RCC 7860 (cell line): ENCODE measurements at regions not wholly inside any gene's neighbourhood (a gene's known extent, or its start where the extent isn't known, plus 50 kb on each side); places are given as distances from the start of the nearest gene placed in this dataset.
A peak's percentile ranks its signal among the peaks of the same experiment; 100 is the strongest.

Experiments used
- DNase-seq: peaks from one replicate; pipeline ENCODE4 v3.0.0-alpha.2; 2015; ENCODE audit warnings: low spot score
- FAIRE-seq: peaks from 2 replicates; lab custom pipeline; 2012; peaks lifted over from hg19 to GRCh38; lab: Jason Lieb, UNC

GRCh38 chr21:14736162-14736561, 190.0 kb upstream of the SAMSN1 start:
- DNase-seq (no peak), FAIRE-seq (no peak)

- FAIRE-seq (no peak), DNase-seq (no peak)
Observed at GRCh38 chr21:14734833-14735232, 188.7 kb upstream of the SAMSN1 start.

- DNase-seq = no peak
- FAIRE-seq = no peak
Observed at GRCh38 chr21:14734191-14734590, 188.1 kb upstream of the SAMSN1 start.

GRCh38 chr21:14725219-14725618, 179.1 kb upstream of the SAMSN1 start:
- DNase-seq (no peak), FAIRE-seq (peak; percentile 61)

GRCh38 chr21:14722841-14723483, 176.8 kb upstream of the SAMSN1 start:
- no peak for DNase-seq
- FAIRE-seq = no peak

GRCh38 chr21:14720237-14720636, 174.1 kb upstream of the SAMSN1 start:
- DNase-seq (no peak), FAIRE-seq (no peak)

- DNase-seq = no peak
- no peak for FAIRE-seq
Observed at GRCh38 chr21:14718951-14719350, 172.8 kb upstream of the SAMSN1 start.

GRCh38 chr21:14716761-14717396, 170.8 kb upstream of the SAMSN1 start:
- FAIRE-seq (no peak), DNase-seq (no peak)

GRCh38 chr21:14713109-14713508, 167.0 kb upstream of the SAMSN1 start:
- no peak for FAIRE-seq

GRCh38 chr21:14712121-14712715, 166.1 kb upstream of the SAMSN1 start:
- no peak for FAIRE-seq
- no peak for DNase-seq

More at GRCh38 chr21:14713109-14713508, 167.0 kb upstream of the SAMSN1 start:
- DNase-seq = no peak

GRCh38 chr21:14711287-14711686, 165.2 kb upstream of the SAMSN1 start:
- DNase-seq (no peak), FAIRE-seq (no peak)

GRCh38 chr21:14707511-14708020, 161.5 kb upstream of the SAMSN1 start:
- FAIRE-seq = no peak
- DNase-seq = no peak

- no peak for FAIRE-seq
Observed at GRCh38 chr21:14706712-14707510, 160.8 kb upstream of the SAMSN1 start.

GRCh38 chr21:14699433-14700407, 153.6 kb upstream of the SAMSN1 start:
- DNase-seq (no peak), FAIRE-seq (no peak)

More at GRCh38 chr21:14706712-14707510, 160.8 kb upstream of the SAMSN1 start:
- no peak for DNase-seq

GRCh38 chr21:14697769-14698168, 151.7 kb upstream of the SAMSN1 start:
- FAIRE-seq (no peak), DNase-seq (no peak)

GRCh38 chr21:14694817-14695216, 148.7 kb upstream of the SAMSN1 start:
- FAIRE-seq = no peak
- DNase-seq = no peak

- FAIRE-seq = no peak
- DNase-seq = no peak
Observed at GRCh38 chr21:14693997-14694396, 147.9 kb upstream of the SAMSN1 start.

- DNase-seq (no peak), FAIRE-seq (no peak)
Observed at GRCh38 chr21:14691914-14692313, 145.8 kb upstream of the SAMSN1 start.

GRCh38 chr21:14690886-14691285, 144.8 kb upstream of the SAMSN1 start:
- DNase-seq = no peak
- FAIRE-seq = no peak

- no peak for DNase-seq
- FAIRE-seq = no peak
Observed at GRCh38 chr21:14688936-14689335, 142.8 kb upstream of the SAMSN1 start.
